ENCODE measurements at regions not wholly inside any gene's neighbourhood (a gene's known extent, or its start where the extent isn't known, plus 50 kb on each side); places are given as distances from the start of the nearest gene placed in this dataset.

GRCh38 chrX:147174591-147174990 lies 360.0 kb upstream of the CXorf51A start:
- no peak overlapping the region for H3K4me3 Mint-ChIP-seq
- ATAC-seq (ENCODE audit: low read depth in 2 of 2): no peak

GRCh38 chrX:147173594-147173993 lies 359.1 kb upstream of the CXorf51A start:
- Mint-ChIP-seq H3K27me3 (no peaks in the 10 kb centered on the region), H3K9me3 (peaks cover 0 to 5% (median 0%) of the 10 kb centered on the region in 7 donors), H3K4me3 (no peak overlapping the region), H3K27ac (no peak overlapping the region), H3K4me1 (no peaks in the 10 kb centered on the region), H3K36me3 (no peaks in the 10 kb centered on the region)
- Histone ChIP-seq H3K9me3 (ENCODE audit: control insufficient read depth in 2 of 2, low read length in 2 of 2) (no peaks in the 10 kb centered on the region), H3K4me1 (ENCODE audit: control insufficient read depth, insufficient read depth, low read length, poor library complexity, severe bottlenecking) (no peaks in the 10 kb centered on the region), H3K36me3 (ENCODE audit: control insufficient read depth, insufficient read depth, low read length) (no peaks in the 10 kb centered on the region), H3K27ac (ENCODE audit: insufficient read depth, low read length, poor library complexity, severe bottlenecking) (no peak overlapping the region), H3K4me3 (ENCODE audit: low read depth, low read length) (no peak overlapping the region), H3K27me3 (ENCODE audit: control insufficient read depth, insufficient read depth, low read length) (no peaks in the 10 kb centered on the region)
- DNase-seq (no peak), ATAC-seq (ENCODE audit: low read depth in 2 of 2) (no peak)

More at GRCh38 chrX:147174591-147174990, 360.0 kb upstream of the CXorf51A start:
- H3K36me3 Mint-ChIP-seq: no peaks in the 10 kb centered on the region
- peaks cover 0 to 4% (median 0%) of the 10 kb centered on the region in 7 donors for H3K9me3 Mint-ChIP-seq
- Histone ChIP-seq H3K27ac (ENCODE audit: insufficient read depth, low read length, poor library complexity, severe bottlenecking) (no peak overlapping the region), H3K9me3 (ENCODE audit: control insufficient read depth in 2 of 2, low read length in 2 of 2) (peaks cover 0 to 2% of the 10 kb centered on the region in 2 experiments), H3K4me3 (ENCODE audit: low read depth, low read length) (no peak overlapping the region), H3K36me3 (ENCODE audit: control insufficient read depth, insufficient read depth, low read length) (no peaks in the 10 kb centered on the region), H3K27me3 (ENCODE audit: control insufficient read depth, insufficient read depth, low read length) (no peaks in the 10 kb centered on the region), H3K4me1 (ENCODE audit: control insufficient read depth, insufficient read depth, low read length, poor library complexity, severe bottlenecking) (no peaks in the 10 kb centered on the region)
- no peaks in the 10 kb centered on the region for H3K27me3 Mint-ChIP-seq
- no peak overlapping the region for H3K27ac Mint-ChIP-seq
- no peaks in the 10 kb centered on the region for H3K4me1 Mint-ChIP-seq
- DNase-seq: no peak

GRCh38 chrX:147170993-147171392 lies 356.4 kb upstream of the CXorf51A start:
- H3K9me3 Mint-ChIP-seq: peaks cover 0 to 5% (median 0%) of the 10 kb centered on the region in 7 donors
- no peaks in the 10 kb centered on the region for H3K36me3 Mint-ChIP-seq
- no peak for ATAC-seq (ENCODE audit: low read depth in 2 of 2)

More at GRCh38 chrX:147170993-147171392, 356.4 kb upstream of the CXorf51A start:
- Mint-ChIP-seq H3K27me3 (no peaks in the 10 kb centered on the region), H3K4me3 (no peak overlapping the region), H3K4me1 (no peaks in the 10 kb centered on the region), H3K27ac (no peak overlapping the region)
- no peak overlapping the region for H3K27ac ChIP-seq (ENCODE audit: insufficient read depth, low read length, poor library complexity, severe bottlenecking)
- no peaks in the 10 kb centered on the region for H3K4me1 ChIP-seq (ENCODE audit: control insufficient read depth, insufficient read depth, low read length, poor library complexity, severe bottlenecking)
- no peaks in the 10 kb centered on the region for H3K36me3 ChIP-seq (ENCODE audit: control insufficient read depth, insufficient read depth, low read length)
- no peaks in the 10 kb centered on the region for H3K9me3 ChIP-seq (ENCODE audit: control insufficient read depth in 2 of 2, low read length in 2 of 2)
- DNase-seq: no peak
- H3K27me3 ChIP-seq (ENCODE audit: control insufficient read depth, insufficient read depth, low read length): no peaks in the 10 kb centered on the region
- H3K4me3 ChIP-seq (ENCODE audit: low read depth, low read length): no peak overlapping the region
